ENCODE measurements at regions not wholly inside any gene's neighbourhood (a gene's known extent, or its start where the extent isn't known, plus 50 kb on each side); places are given as distances from the start of the nearest gene placed in this dataset.

DNA sequence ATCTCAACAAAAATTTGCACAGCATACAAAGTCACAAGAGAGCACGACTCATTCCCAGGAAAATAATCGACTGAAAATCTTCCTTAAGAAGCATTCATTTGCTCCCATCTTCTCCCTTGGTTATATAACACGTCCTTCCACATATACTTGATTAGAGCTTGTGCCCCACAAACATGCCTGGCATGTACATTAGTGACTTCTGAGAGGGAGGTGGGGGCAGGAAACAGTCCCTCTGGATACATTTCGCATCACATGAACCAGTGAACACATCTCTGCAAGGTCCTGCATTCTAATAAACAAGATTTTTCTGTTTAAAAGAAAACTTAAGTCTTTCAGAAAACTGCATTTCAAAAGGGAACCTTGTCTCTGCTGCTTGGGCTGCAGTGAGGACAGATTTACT lies 54.1 kb upstream of the IGLL5 start:
- DNase-seq (ENCODE audit: low read depth), result no peak
- TF ChIP-seq, protein P1, sequence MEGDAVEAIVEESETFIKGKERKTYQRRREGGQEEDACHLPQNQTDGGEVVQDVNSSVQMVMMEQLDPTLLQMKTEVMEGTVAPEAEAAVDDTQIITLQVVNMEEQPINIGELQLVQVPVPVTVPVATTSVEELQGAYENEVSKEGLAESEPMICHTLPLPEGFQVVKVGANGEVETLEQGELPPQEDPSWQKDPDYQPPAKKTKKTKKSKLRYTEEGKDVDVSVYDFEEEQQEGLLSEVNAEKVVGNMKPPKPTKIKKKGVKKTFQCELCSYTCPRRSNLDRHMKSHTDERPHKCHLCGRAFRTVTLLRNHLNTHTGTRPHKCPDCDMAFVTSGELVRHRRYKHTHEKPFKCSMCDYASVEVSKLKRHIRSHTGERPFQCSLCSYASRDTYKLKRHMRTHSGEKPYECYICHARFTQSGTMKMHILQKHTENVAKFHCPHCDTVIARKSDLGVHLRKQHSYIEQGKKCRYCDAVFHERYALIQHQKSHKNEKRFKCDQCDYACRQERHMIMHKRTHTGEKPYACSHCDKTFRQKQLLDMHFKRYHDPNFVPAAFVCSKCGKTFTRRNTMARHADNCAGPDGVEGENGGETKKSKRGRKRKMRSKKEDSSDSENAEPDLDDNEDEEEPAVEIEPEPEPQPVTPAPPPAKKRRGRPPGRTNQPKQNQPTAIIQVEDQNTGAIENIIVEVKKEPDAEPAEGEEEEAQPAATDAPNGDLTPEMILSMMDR (IDR thresholded peaks at IDR 0.05; ENCODE audit: insufficient read depth, low read depth, low read length, missing control alignments), result no peak
- H3K4me3 ChIP-seq (ENCODE audit: low read length), result no peak overlapping the region

DNA sequence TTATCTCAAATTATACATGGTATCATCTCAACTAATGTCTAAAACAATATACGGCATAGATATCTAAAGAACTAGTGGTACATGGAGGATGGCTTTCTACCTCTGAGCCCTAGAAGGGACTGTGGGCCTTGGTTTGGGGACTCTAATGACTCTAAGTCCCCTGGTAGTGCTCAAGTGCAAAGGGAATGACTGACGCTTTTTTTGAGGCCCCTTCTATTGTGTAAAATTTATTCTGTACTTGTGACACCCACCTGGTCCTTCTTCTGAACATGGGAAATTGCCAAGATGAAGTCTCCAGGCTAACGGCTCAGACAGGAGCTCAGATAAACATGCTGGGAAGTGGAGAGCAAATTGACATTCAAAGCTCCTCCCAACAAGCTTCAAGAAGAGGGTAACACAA lies 53.4 kb upstream of the IGLL5 start:
- no peak overlapping the region for H3K4me3 ChIP-seq (ENCODE audit: low read length)
- TF ChIP-seq, protein P1 (IDR thresholded peaks at IDR 0.05; ENCODE audit: insufficient read depth, low read depth, low read length, missing control alignments), result no peak
- DNase-seq (ENCODE audit: low read depth), result no peak

DNA sequence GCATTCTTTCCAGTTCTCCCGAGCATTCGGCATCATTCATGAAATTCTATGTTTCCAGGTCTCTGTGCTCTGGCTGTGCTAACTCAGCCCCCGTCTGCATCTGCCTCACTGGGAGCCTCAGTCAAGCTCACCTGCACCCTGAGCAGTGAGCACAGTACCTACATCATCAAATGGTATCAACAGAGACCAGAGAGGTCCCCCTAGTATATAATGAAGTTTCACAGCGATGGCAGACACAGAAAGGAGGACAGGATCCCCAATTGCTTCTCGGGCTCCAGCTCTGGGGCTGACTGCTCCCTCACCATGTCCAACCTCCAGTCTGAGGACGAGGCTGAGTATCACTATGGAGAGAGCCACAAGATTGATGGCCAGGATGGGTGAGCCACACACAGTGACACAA lies 52.8 kb upstream of the IGLL5 start:
- H3K4me3 ChIP-seq (ENCODE audit: low read length), result no peak overlapping the region
- DNase-seq (ENCODE audit: low read depth), result no peak
- TF ChIP-seq, protein P1 (IDR thresholded peaks at IDR 0.05; ENCODE audit: insufficient read depth, low read depth, low read length, missing control alignments), result no peak

DNA sequence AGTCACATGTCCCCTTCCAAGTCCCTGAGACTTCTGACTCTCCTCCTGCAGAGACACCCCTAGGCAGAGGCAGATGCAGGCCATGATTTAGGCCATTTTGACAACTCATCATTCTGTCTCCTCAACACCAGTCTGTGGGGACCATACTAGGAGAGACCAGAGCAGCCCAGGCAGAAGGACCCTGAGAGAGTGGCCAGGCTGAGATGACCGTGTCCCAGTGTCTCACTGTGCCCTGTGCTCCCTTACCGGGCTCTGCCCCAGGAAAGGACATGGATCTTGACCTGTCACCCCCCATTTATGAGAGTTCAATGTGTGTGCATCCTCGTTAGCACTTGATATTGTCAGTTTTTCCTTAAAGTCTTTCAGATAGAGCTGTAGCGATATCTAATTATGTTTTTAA lies 52.4 kb upstream of the IGLL5 start:
- TF ChIP-seq, protein P1 (IDR thresholded peaks at IDR 0.05; ENCODE audit: insufficient read depth, low read depth, low read length, missing control alignments), result no peak
- DNase-seq (ENCODE audit: low read depth), result no peak
- no peak overlapping the region for H3K4me3 ChIP-seq (ENCODE audit: low read length)

DNA sequence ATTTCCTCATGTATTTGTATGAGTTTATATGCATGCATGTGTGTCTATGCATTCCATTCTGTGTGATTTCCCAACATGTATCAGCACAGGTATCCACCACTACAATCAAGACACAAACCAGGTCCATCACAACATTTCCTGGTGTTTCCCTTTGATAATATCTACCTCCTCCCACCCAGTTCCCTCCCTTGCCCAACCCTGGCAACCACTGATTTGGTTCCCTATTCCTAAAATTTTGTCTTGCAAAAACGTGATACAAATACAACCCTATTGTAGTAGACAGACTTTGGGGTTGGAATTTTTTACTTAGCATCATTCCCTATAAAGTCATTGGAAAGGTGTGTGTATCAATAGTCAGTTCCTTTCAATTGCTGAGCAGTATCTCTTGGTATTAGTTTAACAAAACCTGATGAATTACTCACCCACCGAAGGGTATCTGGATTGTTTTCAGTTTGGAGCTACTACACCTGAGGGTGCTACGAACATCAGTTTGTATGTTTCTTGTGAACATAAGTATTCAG lies 51.8 kb upstream of the IGLL5 start:
- TF ChIP-seq, protein P1 (IDR thresholded peaks at IDR 0.05; ENCODE audit: insufficient read depth, low read depth, low read length, missing control alignments), result no peak

DNA sequence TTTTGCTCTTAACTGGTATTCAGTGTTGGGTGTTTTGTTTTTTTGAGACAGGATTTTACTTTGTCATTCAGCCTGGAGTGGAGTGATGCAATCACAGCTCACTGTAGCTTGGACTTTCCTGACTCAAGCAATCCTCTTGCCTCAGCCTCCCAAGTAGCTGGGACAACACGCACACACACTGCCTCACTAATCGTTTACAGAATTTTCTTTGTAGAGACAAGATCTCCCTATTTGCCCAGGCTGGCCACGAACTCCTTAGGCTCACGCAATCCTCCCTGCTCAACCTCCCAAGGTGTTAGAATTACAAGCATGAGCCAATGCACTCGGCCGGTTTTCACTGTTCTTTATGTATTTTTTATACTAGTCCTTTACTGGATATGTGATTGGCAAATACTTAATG lies 51.0 kb upstream of the IGLL5 start:
- H3K4me3 ChIP-seq (ENCODE audit: low read length), result no peak overlapping the region
- peak; percentile 4 for DNase-seq (ENCODE audit: low read depth)
- TF ChIP-seq, protein P1 (IDR thresholded peaks at IDR 0.05; ENCODE audit: insufficient read depth, low read depth, low read length, missing control alignments), result no peak

More for the DNA sequence above, 51.8 kb upstream of the IGLL5 start:
- DNase-seq (ENCODE audit: low read depth), result no peak
- no peak overlapping the region for H3K4me3 ChIP-seq (ENCODE audit: low read length)
